Vagina (tissue), 2 donors: ENCODE measurements at regions not wholly inside any gene's neighbourhood (a gene's known extent, or its start where the extent isn't known, plus 50 kb on each side); places are given as distances from the start of the nearest gene placed in this dataset.

Experiments
- CTCF ChIP-seq, 3 experiments: fragments of 450-650 bp in 2 of 3; fragments of 200-600 bp in 1 of 3; sonication (generic) in 1 of 3; IDR thresholded peaks; one replicate each; pipeline ENCODE4 v1.5.1; 2017 to 2019; ENCODE audit warnings: antibody characterized with exemption in 3 of 3, mild to moderate bottlenecking in 2 of 3, moderate library complexity in 2 of 3
- POLR2AphosphoS5 ChIP-seq, 2 donors: sonication (generic); formaldehyde crosslinking; IDR thresholded peaks; one replicate each; pipeline ENCODE4 v1.9.0; 2017; ENCODE audit warnings: antibody characterized with exemption in 2 of 2, mild to moderate bottlenecking in 2 of 2, low read depth in 1 of 2; ENCODE audit not compliant: insufficient read depth in 1 of 2

DNA sequence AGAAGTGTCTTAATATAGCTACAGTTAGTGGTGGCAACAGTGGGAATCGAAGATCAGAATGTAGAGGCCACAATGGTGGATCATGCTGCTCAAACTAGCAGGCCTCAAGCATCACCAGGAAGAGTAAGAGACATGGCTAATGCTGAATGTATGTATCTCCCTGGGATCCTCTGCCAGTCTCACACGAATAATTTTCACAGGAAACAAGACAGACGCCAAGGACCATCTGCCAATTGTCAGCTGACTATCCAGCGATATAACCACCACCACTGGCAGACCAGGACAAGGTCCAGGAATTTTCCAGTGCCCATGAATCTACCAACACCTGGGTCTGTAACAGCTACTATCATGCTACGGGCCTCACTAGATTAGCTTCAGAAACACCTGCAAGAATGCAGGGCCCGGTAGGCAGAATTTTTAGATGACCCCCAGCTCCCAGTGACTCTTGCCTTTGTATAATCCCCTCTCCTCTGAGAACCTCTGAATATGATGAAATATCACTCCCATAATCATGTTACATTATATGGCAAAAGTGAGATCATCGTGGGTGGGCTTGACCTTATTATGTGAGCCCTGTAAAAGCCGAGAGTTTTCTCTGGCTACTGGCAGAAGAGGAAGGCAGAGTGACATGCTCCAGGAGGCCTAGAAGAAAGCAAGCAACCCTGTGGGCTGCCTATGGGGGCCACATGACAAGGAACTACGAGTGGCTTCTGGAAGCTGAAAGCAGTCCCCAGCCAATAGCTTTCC, 429.8 kb downstream of the BCOR start:
- TF ChIP-seq CTCF (IDR thresholded peaks at IDR 0.05) (no peak), POLR2AphosphoS5 (IDR thresholded peaks at IDR 0.05; ENCODE audit: insufficient read depth in 1 of 2, low read depth in 1 of 2) (no peak)
